MM.1S (cell line): ENCODE measurements at regions not wholly inside any gene's neighbourhood (a gene's known extent, or its start where the extent isn't known, plus 50 kb on each side); places are given as distances from the start of the nearest gene placed in this dataset.

Source experiments
- DNase-seq: peaks from one replicate; pipeline ENCODE4 v3.0.0-alpha.2; 2015
- H2AFZ ChIP-seq: fragments of 300-600 bp; sonication (generic); 2 replicates; pipeline ENCODE4 v1.6.0; 2016; ENCODE audit warnings: antibody characterized with exemption, low read length
- H3F3A ChIP-seq: fragments of 300-600 bp; sonication (generic); 2 replicates; pipeline ENCODE4 v1.6.1; 2016; ENCODE audit warnings: mild to moderate bottlenecking, antibody characterized with exemption, low read length, moderate library complexity, mixed read lengths; ENCODE audit not compliant: insufficient read depth
- H3K27ac ChIP-seq: fragments of 300-600 bp; sonication (generic); 2 replicates; pipeline ENCODE4 v1.5.1; 2016; ENCODE audit warnings: mild to moderate bottlenecking, low read length
- H3K27me3 ChIP-seq: fragments of 300-600 bp; sonication (generic); replicated peaks from 2 replicates; pipeline ENCODE4 v1.6.0; 2016; ENCODE audit warnings: low read length; ENCODE audit not compliant: insufficient read depth
- H3K36me3 ChIP-seq: fragments of 300-600 bp; sonication (generic); replicated peaks from 2 replicates; pipeline ENCODE4 v1.6.1; 2016; ENCODE audit warnings: mild to moderate bottlenecking, low read length, mixed read lengths; ENCODE audit not compliant: insufficient read depth
- H3K4me1 ChIP-seq: fragments of 300-600 bp; sonication (generic); 2 replicates; pipeline ENCODE4 v1.6.1; 2016; ENCODE audit warnings: low read length, mixed read lengths
- H3K4me2 ChIP-seq: fragments of 300-600 bp; sonication (generic); 2 replicates; pipeline ENCODE4 v1.6.0; 2016; ENCODE audit warnings: low read depth, low read length
- H3K4me3 ChIP-seq: fragments of 300-600 bp; sonication (generic); 2 replicates; pipeline ENCODE4 v1.5.1; 2016; ENCODE audit warnings: low read length, mixed read lengths
- H3K79me2 ChIP-seq: fragments of 300-600 bp; sonication (generic); 2 replicates; pipeline ENCODE4 v1.6.1; 2016; ENCODE audit warnings: mixed run types, low read length, mixed read lengths
- H3K9ac ChIP-seq: fragments of 300-600 bp; sonication (generic); 2 replicates; pipeline ENCODE4 v1.6.1; 2016; ENCODE audit warnings: low read length, mixed read lengths
- H3K9me2 ChIP-seq: fragments of 300-600 bp; sonication (generic); replicated peaks from 2 replicates; pipeline ENCODE4 v1.6.1; 2016; ENCODE audit warnings: mild to moderate bottlenecking, low read length, mixed read lengths; ENCODE audit not compliant: insufficient read depth
- H3K9me3 ChIP-seq: fragments of 300-600 bp; sonication (generic); replicated peaks from 2 replicates; pipeline ENCODE4 v1.6.1; 2016; ENCODE audit warnings: mild to moderate bottlenecking, low read length, mixed read lengths; ENCODE audit not compliant: insufficient read depth
- H4K20me1 ChIP-seq: fragments of 300-600 bp; sonication (generic); 2 replicates; pipeline ENCODE4 v1.6.1; 2016; ENCODE audit warnings: mild to moderate bottlenecking, low read length, moderate library complexity, mixed read lengths; ENCODE audit not compliant: insufficient read depth
- CTCF ChIP-seq: fragments of 300-600 bp; sonication (generic); IDR thresholded peaks from 2 replicates; pipeline ENCODE4 v1.5.1; 2016; ENCODE audit warnings: antibody characterized with exemption, low read length, mixed read lengths
- EZH2 ChIP-seq: fragments of 300-600 bp; sonication (generic); optimal IDR thresholded peaks from 2 replicates; pipeline ENCODE3; 2017; ENCODE audit warnings: low read depth, mild to moderate bottlenecking, antibody characterized with exemption, low read length, mixed read lengths
- EZH2phosphoT487 ChIP-seq: fragments of 300-600 bp; sonication (generic); IDR thresholded peaks from 2 replicates; pipeline ENCODE4 v1.6.1; 2018; ENCODE audit warnings: antibody characterized with exemption, low read length

- H3K27me3 ChIP-seq: no peaks in the 10 kb centered on the region
- H3K4me3 ChIP-seq: no peak overlapping the region
- H3K4me2 ChIP-seq: no peak overlapping the region
- no peaks in the 10 kb centered on the region for H3K9me3 ChIP-seq
- no peaks in the 10 kb centered on the region for H3F3A ChIP-seq
- H2AFZ ChIP-seq: no peak overlapping the region
- no peaks in the 10 kb centered on the region for H3K79me2 ChIP-seq
- H3K9ac ChIP-seq: no peak overlapping the region
- no peak for DNase-seq
- no peaks in the 10 kb centered on the region for H4K20me1 ChIP-seq
- no peaks in the 10 kb centered on the region for H3K4me1 ChIP-seq
- H3K36me3 ChIP-seq: no peaks in the 10 kb centered on the region
- H3K9me2 ChIP-seq: no peaks in the 10 kb centered on the region
- no peak overlapping the region for H3K27ac ChIP-seq
- TF ChIP-seq EZH2phosphoT487 (no peak), EZH2 (no peak), CTCF (no peak)
Measured at GRCh38 chr5:175379867-175380266, 64.1 kb downstream of the DRD1 start.

GRCh38 chr5:175378444-175379028 is 65.4 kb downstream of the DRD1 start:
- Histone ChIP-seq H3K9ac (no peak overlapping the region), H3K27ac (no peak overlapping the region), H3K4me2 (no peak overlapping the region), H3F3A (no peaks in the 10 kb centered on the region), H3K36me3 (no peaks in the 10 kb centered on the region), H3K4me1 (no peaks in the 10 kb centered on the region), H3K4me3 (no peak overlapping the region), H3K9me2 (no peaks in the 10 kb centered on the region), H3K9me3 (no peaks in the 10 kb centered on the region), H3K27me3 (no peaks in the 10 kb centered on the region), H4K20me1 (no peaks in the 10 kb centered on the region), H3K79me2 (no peaks in the 10 kb centered on the region), H2AFZ (no peak overlapping the region)
- TF ChIP-seq EZH2phosphoT487 (no peak), CTCF (no peak), EZH2 (no peak)
- DNase-seq: no peak

- no peaks in the 10 kb centered on the region for H3F3A ChIP-seq
- H3K27ac ChIP-seq: no peak overlapping the region
- H3K9me3 ChIP-seq: no peaks in the 10 kb centered on the region
- H3K4me3 ChIP-seq: no peak overlapping the region
- H3K9me2 ChIP-seq: no peaks in the 10 kb centered on the region
- H3K36me3 ChIP-seq: no peaks in the 10 kb centered on the region
- no peaks in the 10 kb centered on the region for H3K79me2 ChIP-seq
- DNase-seq: no peak
- H3K4me1 ChIP-seq: no peaks in the 10 kb centered on the region
- TF ChIP-seq EZH2phosphoT487 (no peak), CTCF (no peak), EZH2 (no peak)
- no peak overlapping the region for H3K9ac ChIP-seq
- H4K20me1 ChIP-seq: no peaks in the 10 kb centered on the region
- no peaks in the 10 kb centered on the region for H3K27me3 ChIP-seq
- no peak overlapping the region for H3K4me2 ChIP-seq
- H2AFZ ChIP-seq: no peak overlapping the region
Measured at GRCh38 chr5:175377816-175378215, 66.2 kb downstream of the DRD1 start.
